GM18517 (cell line): ENCODE measurements at regions not wholly inside any gene's neighbourhood (a gene's known extent, or its start where the extent isn't known, plus 50 kb on each side); places are given as distances from the start of the nearest gene placed in this dataset.
"Not testable (repeated sequence)": the region's sequence is repeated elsewhere in the genome, so short reads cannot be mapped to it uniquely, and the experiment has no call there.

Experiments used
- ATAC-seq: cut with Tn5 transposase; IDR thresholded peaks from one replicate; pipeline ENCODE4 v1.9.1; 2021; ENCODE audit warnings: mild to moderate bottlenecking, moderate library complexity; ENCODE audit not compliant: unreplicated experiment

- no peak for ATAC-seq
These were observed 72.0 kb upstream of the P3H2 start for GRCh38 chr3:190192739-190193138.

GRCh38 chr3:190192087-190192486 is 71.4 kb upstream of the P3H2 start:
- ATAC-seq, result no peak

GRCh38 chr3:190188197-190188596 is 67.5 kb upstream of the P3H2 start:
- no peak for ATAC-seq

- no peak for ATAC-seq
These were observed 62.4 kb upstream of the P3H2 start for GRCh38 chr3:190183121-190183520.

- ATAC-seq, result no peak
These were observed 61.8 kb upstream of the P3H2 start for GRCh38 chr3:190182418-190183043.

GRCh38 chr3:190180268-190180667 is 59.6 kb upstream of the P3H2 start:
- no peak for ATAC-seq

- no peak for ATAC-seq
These were observed 58.1 kb upstream of the P3H2 start for GRCh38 chr3:190178779-190179178.

- ATAC-seq, result not testable (repeated sequence)
These were observed 56.3 kb upstream of the P3H2 start for GRCh38 chr3:190176933-190177525.

GRCh38 chr3:190176106-190176505 is 55.4 kb upstream of the P3H2 start:
- ATAC-seq, result not testable (repeated sequence)

- ATAC-seq, result no peak
These were observed 54.8 kb upstream of the P3H2 start for GRCh38 chr3:190175490-190175889.

GRCh38 chr3:190174471-190174870 is 53.8 kb upstream of the P3H2 start:
- ATAC-seq, result no peak

- no peak for ATAC-seq
These were observed 52.7 kb upstream of the P3H2 start for GRCh38 chr3:190173426-190173825.

GRCh38 chr3:190172751-190173150 is 52.1 kb upstream of the P3H2 start:
- ATAC-seq, result no peak
